SK-N-SH (cell line): ENCODE measurements at regions not wholly inside any gene's neighbourhood (a gene's known extent, or its start where the extent isn't known, plus 50 kb on each side); places are given as distances from the start of the nearest gene placed in this dataset.

Source experiments
- CTCF ChIA-PET: fragments of 300-600, 350-600 bp; formaldehyde crosslinking; extraction: SDS; loops from one replicate; lab custom pipeline; 2021; lab: Yijun Ruan, JAX
- POLR2A ChIA-PET: fragments of 350-600 bp; sonication (Branson Sonifier 250); formaldehyde crosslinking; extraction: SDS; loops from one replicate; lab custom pipeline; 2020; ENCODE audit warnings: antibody characterized with exemption, inconsistent platforms; lab: Yijun Ruan, JAX
- DNase-seq: peaks from one replicate; pipeline ENCODE4 v3.0.0; 2012
- H2AFZ ChIP-seq: fragments of 200-600 bp; sonication (generic); 2 replicates; pipeline ENCODE4 v1.8.1; 2016; ENCODE audit warnings: antibody characterized with exemption, mild to moderate bottlenecking, low read depth
- H3F3A ChIP-seq: fragments of 200-600 bp; sonication (generic); replicated peaks from 2 replicates; pipeline ENCODE3; 2016; ENCODE audit warnings: antibody characterized with exemption, mild to moderate bottlenecking; ENCODE audit not compliant: insufficient read depth
- H3K27ac ChIP-seq, 2 experiments: fragments of 200-500 bp in 1 of 2; fragments of 200-600 bp in 1 of 2; sonication (Bioruptor generic) in 1 of 2; sonication (generic), shearing (Covaris generic) in 1 of 2; 2 replicates each; pipeline versions ENCODE4 v1.5.1 to v1.6.1; 2014 to 2016; ENCODE audit warnings: low read depth in 2 of 2, inconsistent platforms in 1 of 2, low read length in 1 of 2, mild to moderate bottlenecking in 1 of 2, mixed read lengths in 1 of 2
- H3K27me3 ChIP-seq: fragments of 200-600 bp; sonication (generic), shearing (Covaris generic); 2 replicates; pipeline ENCODE4 v1.6.1; 2016; ENCODE audit warnings: mixed run types; ENCODE audit not compliant: insufficient read depth
- H3K36me3 ChIP-seq, 2 experiments: fragments of 200-500 bp in 1 of 2; fragments of 200-600 bp in 1 of 2; sonication (Bioruptor generic) in 1 of 2; sonication (generic) in 1 of 2; replicated peaks in 1 of 2; 2 replicates each; pipeline versions ENCODE3 to v1.5.1; 2014 to 2016; ENCODE audit warnings: low read length in 1 of 2, mild to moderate bottlenecking in 1 of 2; ENCODE audit not compliant: insufficient read depth in 2 of 2, control insufficient read depth in 1 of 2
- H3K4me1 ChIP-seq, 2 experiments: fragments of 200-500 bp in 1 of 2; fragments of 200-600 bp in 1 of 2; sonication (Bioruptor generic) in 1 of 2; sonication (generic), shearing (Covaris generic) in 1 of 2; 2 replicates each; pipeline versions ENCODE4 v1.5.1 to v1.6.1; 2014 to 2016; ENCODE audit warnings: low read depth in 1 of 2, low read length in 1 of 2, mixed run types in 1 of 2; ENCODE audit not compliant: insufficient read depth in 2 of 2, control insufficient read depth in 1 of 2
- H3K4me2 ChIP-seq: fragments of 200-600 bp; sonication (generic), shearing (Covaris generic); 2 replicates; pipeline ENCODE4 v1.6.1; 2017; ENCODE audit warnings: mixed run types
- H3K4me3 ChIP-seq, 2 experiments: fragments of 200-500 bp in 1 of 2; fragments of 200-600 bp in 1 of 2; sonication (Bioruptor generic) in 1 of 2; sonication (generic), shearing (Covaris generic) in 1 of 2; 2 replicates each; pipeline versions ENCODE4 v1.5.1 to v1.8.1; 2014 to 2016; ENCODE audit warnings: low read depth in 2 of 2, inconsistent platforms in 1 of 2, low read length in 1 of 2, mild to moderate bottlenecking in 1 of 2, mixed read lengths in 1 of 2, moderate library complexity in 1 of 2
- H3K79me2 ChIP-seq: fragments of 200-600 bp; sonication (generic); 2 replicates; pipeline ENCODE4 v1.8.1; 2017; ENCODE audit warnings: mild to moderate bottlenecking; ENCODE audit not compliant: insufficient read depth
- H3K9ac ChIP-seq: fragments of 200-600 bp; sonication (generic); 2 replicates; pipeline ENCODE4 v1.6.1; 2017; ENCODE audit warnings: mixed run types
- H3K9me2 ChIP-seq: fragments of 200-600 bp; sonication (generic); 2 replicates; pipeline ENCODE4 v1.6.1; 2017; ENCODE audit warnings: mixed run types
- H3K9me3 ChIP-seq: fragments of 200-600 bp; sonication (generic); 2 replicates; pipeline ENCODE4 v1.6.1; 2017; ENCODE audit warnings: mixed run types, mild to moderate bottlenecking, moderate library complexity
- H4K20me1 ChIP-seq: fragments of 200-600 bp; sonication (generic); 2 replicates; pipeline ENCODE4 v1.6.1; 2017; ENCODE audit warnings: mild to moderate bottlenecking, mixed run types; ENCODE audit not compliant: insufficient read depth
- ELF1 ChIP-seq: IDR thresholded peaks from 2 replicates; pipeline ENCODE4 v1.4.0; 2012
- EZH2phosphoT487 ChIP-seq: fragments of 200-600 bp; sonication (generic); IDR thresholded peaks from 2 replicates; pipeline ENCODE4 v1.6.1; 2017; ENCODE audit warnings: low read depth, mixed run types, mild to moderate bottlenecking, antibody characterized with exemption, moderate library complexity, borderline replicate concordance
- FOSL2 ChIP-seq: IDR thresholded peaks from 2 replicates; pipeline ENCODE4 v1.4.0; 2012; ENCODE audit warnings: low read depth, mild to moderate bottlenecking, moderate library complexity, borderline replicate concordance
- FOXJ3 ChIP-seq: sonication (generic); formaldehyde crosslinking; IDR thresholded peaks from 2 replicates; pipeline ENCODE4 v1.5.1; 2020; ENCODE audit warnings: mild to moderate bottlenecking, missing genetic modification reagents
- GABPA ChIP-seq: IDR thresholded peaks from 2 replicates; pipeline ENCODE4 v1.4.0; 2012; ENCODE audit warnings: low read depth, mild to moderate bottlenecking
- MXI1 ChIP-seq: IDR thresholded peaks from 2 replicates; pipeline ENCODE4 v1.6.1; 2012; ENCODE audit warnings: mild to moderate bottlenecking, low read depth, low read length, improper control_type of control experiment
- NFIC ChIP-seq: IDR thresholded peaks from 2 replicates; pipeline ENCODE4 v1.4.0; 2012; ENCODE audit warnings: borderline replicate concordance
- NRF1 ChIP-seq: IDR thresholded peaks from 2 replicates; pipeline ENCODE4 v1.6.1; 2012; ENCODE audit warnings: low read depth, mild to moderate bottlenecking, low read length
- RAD21 ChIP-seq: IDR thresholded peaks from 2 replicates; pipeline ENCODE4 v1.6.1; 2012; ENCODE audit warnings: mild to moderate bottlenecking, low read length
- RCOR1 ChIP-seq: fragments of 150-350 bp; IDR thresholded peaks from 2 replicates; pipeline ENCODE4 v1.6.1; 2017; ENCODE audit warnings: antibody characterized with exemption, low read length
- RFX5 ChIP-seq: IDR thresholded peaks from 2 replicates; pipeline ENCODE4 v1.6.1; 2012; ENCODE audit warnings: mild to moderate bottlenecking, improper control_type of control experiment, low read length
- RXRA ChIP-seq: IDR thresholded peaks from 2 replicates; pipeline ENCODE4 v1.4.0; 2012; ENCODE audit warnings: low read depth, mild to moderate bottlenecking, borderline replicate concordance
- TAF1 ChIP-seq: IDR thresholded peaks from 2 replicates; pipeline ENCODE4 v1.6.1; 2012; ENCODE audit warnings: low read depth, mild to moderate bottlenecking, low read length, moderate library complexity, borderline replicate concordance
- TCF12 ChIP-seq: IDR thresholded peaks from 2 replicates; pipeline ENCODE4 v1.4.0; 2012
- TEAD4 ChIP-seq: IDR thresholded peaks from 2 replicates; pipeline ENCODE4 v1.4.0; 2012; ENCODE audit warnings: mild to moderate bottlenecking, borderline replicate concordance; ENCODE audit not compliant: insufficient read depth
- YY1 ChIP-seq: IDR thresholded peaks from 2 replicates; pipeline ENCODE4 v1.4.0; 2012; ENCODE audit warnings: low read depth, mild to moderate bottlenecking
- WGBS: methylation state at CpG from one replicate; pipeline ENCODE4 v1.1.6; 2017; ENCODE audit warnings: low lambda C conversion rate; 5-methylcytosine and 5-hydroxymethylcytosine counted together
- TF ChIP-seq, protein P1 (sequence below): fragments of 150-350 bp; IDR thresholded peaks from 2 replicates; pipeline ENCODE4 v1.6.1; 2017; ENCODE audit warnings: antibody characterized with exemption, low read length, low read depth, borderline replicate concordance
- TF ChIP-seq, protein P2 (sequence below): fragments of 150-350 bp; IDR thresholded peaks from 2 replicates; pipeline ENCODE4 v1.6.1; 2016; ENCODE audit warnings: mild to moderate bottlenecking, low read depth, low read length
- TF ChIP-seq, protein P3 (sequence below): fragments of 200-600 bp; sonication (generic); IDR thresholded peaks from 2 replicates; pipeline ENCODE4 v1.6.1; 2017; ENCODE audit warnings: antibody characterized with exemption, mild to moderate bottlenecking, moderate library complexity

DNA sequence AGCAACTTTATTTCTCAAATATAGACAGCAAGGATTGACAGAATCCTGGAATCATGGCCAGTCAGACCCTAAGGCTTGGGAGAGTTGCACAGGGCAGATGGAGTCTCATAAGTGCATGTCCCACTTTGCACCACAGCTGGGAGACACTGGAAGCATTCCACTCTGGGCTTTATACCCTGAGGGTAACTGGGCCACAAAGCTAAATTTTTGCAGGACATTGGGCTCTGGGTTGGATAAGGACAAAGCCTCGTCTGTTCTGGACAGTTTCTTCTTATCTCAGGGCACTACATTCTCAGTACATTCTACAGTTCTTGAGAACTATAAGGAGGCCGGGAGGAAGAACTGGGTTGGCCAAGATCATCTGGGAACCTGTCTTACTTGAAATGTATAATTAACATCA, 158.3 kb upstream of the IGFBP3 start:
- H3K27ac ChIP-seq, result no peak overlapping the region
- no peak for DNase-seq
- H3K9me2 ChIP-seq, result no peaks in the 10 kb centered on the region
- ChIA-PET POLR2A (no interaction called here), CTCF (no interaction called here)
- peaks cover 4 to 8% of the 10 kb centered on the region in 2 experiments; a peak in 2 of 4 replicates for H3K4me1 ChIP-seq
- H3K9me3 ChIP-seq, result no peaks in the 10 kb centered on the region
- no peaks in the 10 kb centered on the region for H3K27me3 ChIP-seq
- no peak overlapping the region for H3K4me2 ChIP-seq
- H4K20me1 ChIP-seq, result no peaks in the 10 kb centered on the region
- WGBS, result 63% methylated on average over 2 of the region's 2 CpGs
- H3K79me2 ChIP-seq, result no peaks in the 10 kb centered on the region
- no peak overlapping the region for H3K9ac ChIP-seq
- H2AFZ ChIP-seq, result no peak overlapping the region
- H3K36me3 ChIP-seq, result no peaks in the 10 kb centered on the region
- H3K4me3 ChIP-seq, result no peak overlapping the region
- no peaks in the 10 kb centered on the region for H3F3A ChIP-seq
- TF ChIP-seq, protein P1, sequence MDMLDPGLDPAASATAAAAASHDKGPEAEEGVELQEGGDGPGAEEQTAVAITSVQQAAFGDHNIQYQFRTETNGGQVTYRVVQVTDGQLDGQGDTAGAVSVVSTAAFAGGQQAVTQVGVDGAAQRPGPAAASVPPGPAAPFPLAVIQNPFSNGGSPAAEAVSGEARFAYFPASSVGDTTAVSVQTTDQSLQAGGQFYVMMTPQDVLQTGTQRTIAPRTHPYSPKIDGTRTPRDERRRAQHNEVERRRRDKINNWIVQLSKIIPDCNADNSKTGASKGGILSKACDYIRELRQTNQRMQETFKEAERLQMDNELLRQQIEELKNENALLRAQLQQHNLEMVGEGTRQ, result no peak
- TF ChIP-seq, protein P2, sequence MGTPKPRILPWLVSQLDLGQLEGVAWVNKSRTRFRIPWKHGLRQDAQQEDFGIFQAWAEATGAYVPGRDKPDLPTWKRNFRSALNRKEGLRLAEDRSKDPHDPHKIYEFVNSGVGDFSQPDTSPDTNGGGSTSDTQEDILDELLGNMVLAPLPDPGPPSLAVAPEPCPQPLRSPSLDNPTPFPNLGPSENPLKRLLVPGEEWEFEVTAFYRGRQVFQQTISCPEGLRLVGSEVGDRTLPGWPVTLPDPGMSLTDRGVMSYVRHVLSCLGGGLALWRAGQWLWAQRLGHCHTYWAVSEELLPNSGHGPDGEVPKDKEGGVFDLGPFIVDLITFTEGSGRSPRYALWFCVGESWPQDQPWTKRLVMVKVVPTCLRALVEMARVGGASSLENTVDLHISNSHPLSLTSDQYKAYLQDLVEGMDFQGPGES, result no peak
- TF ChIP-seq YY1 (no peak), TAF1 (no peak), NFIC (no peak), TCF12 (no peak), GABPA (no peak), RFX5 (no peak), ELF1 (no peak), FOXJ3 (CRISPR knock-in tag) (no peak), RXRA (no peak)
- TF ChIP-seq, all 33 proteins: peak for 0

DNA sequence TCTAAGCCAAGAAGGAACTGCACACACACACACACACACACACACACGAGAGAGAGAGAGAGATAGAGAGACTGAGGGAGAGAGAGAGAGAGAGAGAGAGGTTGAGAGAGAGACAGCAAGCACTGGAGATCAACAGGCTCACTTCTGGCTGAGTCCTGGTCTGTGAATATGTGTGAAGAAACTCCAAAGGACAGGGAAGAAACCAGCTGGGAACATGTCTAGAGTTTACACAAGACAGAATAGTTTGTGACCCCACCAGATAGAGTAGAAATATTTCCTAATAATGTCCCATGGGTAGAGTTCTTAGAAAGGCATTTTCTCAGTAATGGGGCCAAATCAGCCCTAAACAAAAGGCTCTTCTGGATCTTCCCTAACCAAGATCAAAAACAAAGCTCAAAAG, 155.5 kb upstream of the IGFBP3 start:
- TF ChIP-seq RAD21 (no peak), NRF1 (no peak), MXI1 (no peak), NFIC (no peak), TAF1 (no peak), FOSL2 (no peak), TEAD4 (no peak), RCOR1 (no peak), EZH2phosphoT487 (no peak), ELF1 (no peak)
- TF ChIP-seq, protein P3, sequence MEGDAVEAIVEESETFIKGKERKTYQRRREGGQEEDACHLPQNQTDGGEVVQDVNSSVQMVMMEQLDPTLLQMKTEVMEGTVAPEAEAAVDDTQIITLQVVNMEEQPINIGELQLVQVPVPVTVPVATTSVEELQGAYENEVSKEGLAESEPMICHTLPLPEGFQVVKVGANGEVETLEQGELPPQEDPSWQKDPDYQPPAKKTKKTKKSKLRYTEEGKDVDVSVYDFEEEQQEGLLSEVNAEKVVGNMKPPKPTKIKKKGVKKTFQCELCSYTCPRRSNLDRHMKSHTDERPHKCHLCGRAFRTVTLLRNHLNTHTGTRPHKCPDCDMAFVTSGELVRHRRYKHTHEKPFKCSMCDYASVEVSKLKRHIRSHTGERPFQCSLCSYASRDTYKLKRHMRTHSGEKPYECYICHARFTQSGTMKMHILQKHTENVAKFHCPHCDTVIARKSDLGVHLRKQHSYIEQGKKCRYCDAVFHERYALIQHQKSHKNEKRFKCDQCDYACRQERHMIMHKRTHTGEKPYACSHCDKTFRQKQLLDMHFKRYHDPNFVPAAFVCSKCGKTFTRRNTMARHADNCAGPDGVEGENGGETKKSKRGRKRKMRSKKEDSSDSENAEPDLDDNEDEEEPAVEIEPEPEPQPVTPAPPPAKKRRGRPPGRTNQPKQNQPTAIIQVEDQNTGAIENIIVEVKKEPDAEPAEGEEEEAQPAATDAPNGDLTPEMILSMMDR, result no peak
- H3F3A ChIP-seq, result no peaks in the 10 kb centered on the region
- H4K20me1 ChIP-seq, result no peaks in the 10 kb centered on the region
- H3K4me1 ChIP-seq, result peaks cover 4% of the 10 kb centered on the region in 2 experiments; a peak in 2 of 4 replicates
- no peak overlapping the region for H3K4me2 ChIP-seq
- no peaks in the 10 kb centered on the region for H3K27me3 ChIP-seq
- H3K4me3 ChIP-seq, result no peak overlapping the region
- H3K9me3 ChIP-seq, result no peaks in the 10 kb centered on the region
- no peak for DNase-seq
- H3K27ac ChIP-seq, result no peak overlapping the region
- CTCF ChIA-PET, result interaction anchor here (0.7 to 1.1 kb wide), 2 partner anchors 14 to 41 kb away, joined by 3 read pairs; no protein-coding TSS in a partner anchor
- no peak overlapping the region for H3K9ac ChIP-seq
- no peaks in the 10 kb centered on the region for H3K9me2 ChIP-seq
- WGBS, result 19% methylated on average over 1 of the region's 1 CpG
- H3K36me3 ChIP-seq, result no peaks in the 10 kb centered on the region
- no peak overlapping the region for H2AFZ ChIP-seq
- no peaks in the 10 kb centered on the region for H3K79me2 ChIP-seq
- POLR2A ChIA-PET, result interaction anchor here (0.6 kb wide), 1 partner anchor 1154 kb away, joined by 3 read pairs; no protein-coding TSS in a partner anchor
